Motor neuron (in vitro differentiated cells): ENCODE measurements at regions not wholly inside any gene's neighbourhood (a gene's known extent, or its start where the extent isn't known, plus 50 kb on each side); places are given as distances from the start of the nearest gene placed in this dataset.

Source experiments
- ATAC-seq, 8 experiments: fragments of 200-7000 bp; cut with Tn5 transposase; replicated peaks in 6 of 8; 2 replicates each; pipeline ENCODE4 v1.8.0; 2021; ENCODE audit warnings: mild to moderate bottlenecking in 8 of 8, moderate library complexity in 8 of 8
- H3K27ac ChIP-seq, 2 donors: fragments of 250-450 bp; sonication (Bioruptor Pico); 2 replicates each; pipeline ENCODE4 v1.9.0; 2021; ENCODE audit warnings: antibody characterized with exemption in 2 of 2, mild to moderate bottlenecking in 2 of 2, moderate library complexity in 1 of 2
- H3K4me1 ChIP-seq, 2 donors: fragments of 250-450 bp; sonication (Bioruptor Pico); replicated peaks in 1 of 2; 2 replicates each; pipeline ENCODE4 v1.6.1; 2021; ENCODE audit warnings: antibody characterized with exemption in 2 of 2, mild to moderate bottlenecking in 2 of 2, moderate library complexity in 1 of 2
- H3K4me3 ChIP-seq, 5 donors: fragments of 250-450 bp; sonication (Bioruptor Pico); 2 replicates each; pipeline ENCODE4 v1.9.0; 2021; ENCODE audit warnings: antibody characterized with exemption in 5 of 5, mild to moderate bottlenecking in 5 of 5, moderate library complexity in 4 of 5
- WGBS, 10 experiments: fragments of 450-650 bp; shearing (Covaris generic); methylation state at CpG; one replicate each; pipeline ENCODE4 v1.0.0; 2022; 5-methylcytosine and 5-hydroxymethylcytosine counted together
- in situ Hi-C, 9 experiments: fragments of 400-800 bp; cut with MboI; loops; one replicate each; pipeline ENCODE4 v1.15.0; 2021; ENCODE audit warnings: low sequenced_read_pairs in 9 of 9, low pct_unique_long_range_greater_than_20kb in 2 of 9; ENCODE audit not compliant: unreplicated experiment in 9 of 9

- Histone ChIP-seq H3K4me3 (no peak overlapping the region), H3K4me1 (no peaks in the 10 kb centered on the region), H3K27ac (no peak overlapping the region)
- in situ Hi-C loops: no loop called here
- WGBS, 10 experiments: 6 to 100% (median 82%) methylated on average over 2 to 3 of the region's 3 CpGs; no CpG with 5 or more reads in 1 of the 10 experiments
- no peak for ATAC-seq
These were observed 1090.9 kb downstream of the PCDH9 start for GRCh38 chr13:66139250-66139649.

GRCh38 chr13:66138172-66138811 lies 1091.8 kb downstream of the PCDH9 start:
- in situ Hi-C loops: no loop called here
- 25 to 97% (median 74%) methylated on average over 3 to 5 of the region's 5 CpGs; no CpG with 5 or more reads in 2 of the 10 experiments for WGBS, 10 experiments
- Histone ChIP-seq H3K4me1 (no peaks in the 10 kb centered on the region), H3K4me3 (no peak overlapping the region), H3K27ac (no peak overlapping the region)
- no peak for ATAC-seq

- Histone ChIP-seq H3K4me3 (no peak overlapping the region), H3K4me1 (no peaks in the 10 kb centered on the region), H3K27ac (no peak overlapping the region)
- in situ Hi-C loops: no loop called here
- ATAC-seq: no peak
These were observed 1092.8 kb downstream of the PCDH9 start for GRCh38 chr13:66137384-66137783.

GRCh38 chr13:66128692-66129269 lies 1101.4 kb downstream of the PCDH9 start:
- no peak for ATAC-seq
- H3K4me3 ChIP-seq: no peak overlapping the region
- WGBS, 10 experiments: 0 to 95% (median 83%) methylated on average over 2 to 4 of the region's 4 CpGs
- no peak overlapping the region for H3K27ac ChIP-seq
- H3K4me1 ChIP-seq: no peaks in the 10 kb centered on the region
- in situ Hi-C loops: no loop called here

- H3K4me3 ChIP-seq: no peak overlapping the region
- H3K4me1 ChIP-seq: no peaks in the 10 kb centered on the region
- in situ Hi-C loops: no loop called here
- ATAC-seq: no peak
- no peak overlapping the region for H3K27ac ChIP-seq
- 50 to 100% (median 100%) methylated on average over 1 of the region's 1 CpG for WGBS, 10 experiments
These were observed 1101.9 kb downstream of the PCDH9 start for GRCh38 chr13:66128201-66128600.

- no peak for ATAC-seq
- H3K27ac ChIP-seq: no peak overlapping the region
- in situ Hi-C loops: no loop called here
- WGBS, 10 experiments: 0 to 100% (median 89%) methylated on average over 1 to 4 of the region's 4 CpGs
- H3K4me1 ChIP-seq: peaks cover 0 to 4% of the 10 kb centered on the region in 2 donors
- H3K4me3 ChIP-seq: no peak overlapping the region
These were observed 1112.6 kb downstream of the PCDH9 start for GRCh38 chr13:66117563-66117962.

GRCh38 chr13:66113882-66114526 lies 1116.1 kb downstream of the PCDH9 start:
- WGBS, 10 experiments: 0 to 94% (median 67%) methylated on average over 2 to 4 of the region's 5 CpGs
- no peak overlapping the region for H3K4me3 ChIP-seq
- no peak overlapping the region for H3K27ac ChIP-seq
- H3K4me1 ChIP-seq: peaks cover 0 to 4% of the 10 kb centered on the region in 2 donors
- ATAC-seq: peak in 6 of 8 experiments; percentile 38 to 92 (median 47)
- in situ Hi-C loops: no loop called here

- H3K27ac ChIP-seq: no peak overlapping the region
- peaks cover 0 to 4% of the 10 kb centered on the region in 2 donors for H3K4me1 ChIP-seq
- ATAC-seq: no peak
- in situ Hi-C loops: no loop called here
- H3K4me3 ChIP-seq: no peak overlapping the region
These were observed 1118.5 kb downstream of the PCDH9 start for GRCh38 chr13:66111628-66112027.

- in situ Hi-C loops: no loop called here
- Histone ChIP-seq H3K4me3 (no peak overlapping the region), H3K4me1 (no peaks in the 10 kb centered on the region), H3K27ac (no peak overlapping the region)
- ATAC-seq: no peak
- WGBS, 10 experiments: 31 to 100% (median 93%) methylated on average over 1 to 2 of the region's 2 CpGs
These were observed 1123.9 kb downstream of the PCDH9 start for GRCh38 chr13:66106246-66106645.

GRCh38 chr13:66102864-66103263 lies 1127.3 kb downstream of the PCDH9 start:
- no peak for ATAC-seq
- H3K4me3 ChIP-seq: no peak overlapping the region
- 5 to 100% (median 98%) methylated on average over 1 to 3 of the region's 3 CpGs for whole genome bisulfite sequencing, 10 experiments
- in situ Hi-C loops: no loop called here
- H3K4me1 ChIP-seq: peaks cover 2 to 10% of the 10 kb centered on the region in 2 donors
- H3K27ac ChIP-seq: no peak overlapping the region

- peaks cover 2 to 10% of the 10 kb centered on the region in 2 donors for H3K4me1 ChIP-seq
- WGBS, 10 experiments: 38 to 95% (median 70%) methylated on average over 2 to 9 of the region's 10 CpGs
- in situ Hi-C loops: no loop called here
- H3K4me3 ChIP-seq: no peak overlapping the region
- ATAC-seq: peak in 3 of 8 experiments; percentile 19 to 48 (median 47)
- no peak overlapping the region for H3K27ac ChIP-seq
These were observed 1130.3 kb downstream of the PCDH9 start for GRCh38 chr13:66099825-66100224.

- ATAC-seq: peak in 5 of 8 experiments; percentile 77 to 87 (median 84)
- Histone ChIP-seq H3K4me1 (peaks cover 2 to 10% of the 10 kb centered on the region in 2 donors), H3K4me3 (no peak overlapping the region), H3K27ac (no peak overlapping the region)
- 3 to 100% (median 20%) methylated on average over 1 to 3 of the region's 3 CpGs; no CpG with 5 or more reads in 1 of the 10 experiments for WGBS, 10 experiments
- in situ Hi-C loops: no loop called here
These were observed 1131.1 kb downstream of the PCDH9 start for GRCh38 chr13:66098931-66099628.

GRCh38 chr13:66089711-66090110 lies 1140.4 kb downstream of the PCDH9 start:
- no peaks in the 10 kb centered on the region for H3K4me1 ChIP-seq
- 0 to 100% (median 26%) methylated on average over 1 of the region's 1 CpG for WGBS, 10 experiments
- in situ Hi-C loops: no loop called here
- H3K27ac ChIP-seq: no peak overlapping the region
- ATAC-seq: no peak
- no peak overlapping the region for H3K4me3 ChIP-seq
